B cell (primary cell): ENCODE measurements at regions not wholly inside any gene's neighbourhood (a gene's known extent, or its start where the extent isn't known, plus 50 kb on each side); places are given as distances from the start of the nearest gene placed in this dataset.

ENCODE experiments used
- CTCF ChIP-seq: fragments of 200-600 bp; IDR thresholded peaks from one replicate; pipeline ENCODE4 v1.8.0; 2022; ENCODE audit warnings: antibody characterized with exemption, mild to moderate bottlenecking
- EZH2 ChIP-seq: IDR thresholded peaks from 2 replicates; pipeline ENCODE4 v1.6.1; 2012; ENCODE audit warnings: borderline replicate concordance, low read depth, mild to moderate bottlenecking, moderate library complexity, low read length; ENCODE audit not compliant: insufficient read depth, poor library complexity, severe bottlenecking

GRCh38 chr6:167664678-167665660, 161.7 kb upstream of the AFDN start:
- TF ChIP-seq CTCF (no peak), EZH2 (no peak)
